RWPE2 (cell line): ENCODE measurements at regions not wholly inside any gene's neighbourhood (a gene's known extent, or its start where the extent isn't known, plus 50 kb on each side); places are given as distances from the start of the nearest gene placed in this dataset.
"Not testable (repeated sequence)": the region's sequence is repeated elsewhere in the genome, so short reads cannot be mapped to it uniquely, and the experiment has no call there.

ENCODE experiments used
- ATAC-seq: fragments of 200-7000 bp; cut with Tn5 transposase; 3 replicates; pipeline ENCODE4 v1.9.1; 2021; ENCODE audit warnings: low read depth
- DNase-seq: peaks from one replicate; pipeline ENCODE4 v3.0.0-alpha.2; 2020; ENCODE audit warnings: low spot score
- H3K27ac ChIP-seq: fragments of 450-650 bp; 2 replicates; pipeline ENCODE4 v1.5.1; 2017; ENCODE audit warnings: mild to moderate bottlenecking; ENCODE audit not compliant: poor library complexity, severe bottlenecking
- H3K27me3 ChIP-seq: fragments of 250-450 bp; sonication (Bioruptor Pico); 2 replicates; pipeline ENCODE4 v1.5.1; 2021; ENCODE audit warnings: mild to moderate bottlenecking, moderate library complexity; ENCODE audit not compliant: insufficient read depth, poor library complexity, severe bottlenecking
- H3K36me3 ChIP-seq: fragments of 250-450 bp; sonication (Bioruptor Pico); 2 replicates; pipeline ENCODE4 v1.5.1; 2020; ENCODE audit warnings: low read depth, mild to moderate bottlenecking, moderate library complexity
- H3K4me1 ChIP-seq: fragments of 250-450 bp; sonication (Bioruptor Pico); 2 replicates; pipeline ENCODE4 v1.5.1; 2021; ENCODE audit warnings: mild to moderate bottlenecking, moderate library complexity; ENCODE audit not compliant: insufficient read depth, poor library complexity, severe bottlenecking
- H3K4me3 ChIP-seq: fragments of 250-450 bp; sonication (Bioruptor Pico); 2 replicates; pipeline ENCODE4 v1.5.1; 2021; ENCODE audit warnings: mild to moderate bottlenecking, moderate library complexity; ENCODE audit not compliant: severe bottlenecking
- H3K9me3 ChIP-seq: fragments of 250-450 bp; sonication (Bioruptor Pico); 2 replicates; pipeline ENCODE4 v1.5.1; 2021; ENCODE audit warnings: mild to moderate bottlenecking, moderate library complexity; ENCODE audit not compliant: severe bottlenecking
- TF ChIP-seq, protein P1 (sequence below): fragments of 450-650 bp; IDR thresholded peaks from one replicate; pipeline ENCODE4 v1.5.1; 2017; ENCODE audit warnings: mild to moderate bottlenecking, moderate library complexity; ENCODE audit not compliant: poor library complexity, severe bottlenecking

DNA sequence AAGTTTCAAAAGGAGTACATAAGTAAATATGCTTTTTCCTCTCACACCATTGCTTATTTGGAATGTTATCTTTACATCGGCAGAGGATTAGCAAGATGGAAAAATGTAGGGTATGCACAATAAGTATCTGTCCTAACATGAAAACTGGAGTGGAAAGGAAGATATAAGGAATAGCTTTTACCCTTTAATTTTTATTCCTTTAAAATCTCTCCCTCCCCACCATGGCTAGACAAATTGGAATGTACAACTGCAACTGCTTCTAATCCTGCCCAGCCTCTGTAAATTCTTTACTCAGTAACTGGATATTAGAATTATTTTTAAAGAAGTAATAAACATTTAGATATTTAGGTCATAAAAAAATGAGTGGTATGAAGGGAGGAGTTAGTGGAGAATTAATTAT, 171.5 kb downstream of the PCDH18 start:
- ATAC-seq (no peak), DNase-seq (no peak)
- H3K9me3 ChIP-seq = no peaks in the 10 kb centered on the region
- no peaks in the 10 kb centered on the region for H3K36me3 ChIP-seq
- TF ChIP-seq, protein P1, sequence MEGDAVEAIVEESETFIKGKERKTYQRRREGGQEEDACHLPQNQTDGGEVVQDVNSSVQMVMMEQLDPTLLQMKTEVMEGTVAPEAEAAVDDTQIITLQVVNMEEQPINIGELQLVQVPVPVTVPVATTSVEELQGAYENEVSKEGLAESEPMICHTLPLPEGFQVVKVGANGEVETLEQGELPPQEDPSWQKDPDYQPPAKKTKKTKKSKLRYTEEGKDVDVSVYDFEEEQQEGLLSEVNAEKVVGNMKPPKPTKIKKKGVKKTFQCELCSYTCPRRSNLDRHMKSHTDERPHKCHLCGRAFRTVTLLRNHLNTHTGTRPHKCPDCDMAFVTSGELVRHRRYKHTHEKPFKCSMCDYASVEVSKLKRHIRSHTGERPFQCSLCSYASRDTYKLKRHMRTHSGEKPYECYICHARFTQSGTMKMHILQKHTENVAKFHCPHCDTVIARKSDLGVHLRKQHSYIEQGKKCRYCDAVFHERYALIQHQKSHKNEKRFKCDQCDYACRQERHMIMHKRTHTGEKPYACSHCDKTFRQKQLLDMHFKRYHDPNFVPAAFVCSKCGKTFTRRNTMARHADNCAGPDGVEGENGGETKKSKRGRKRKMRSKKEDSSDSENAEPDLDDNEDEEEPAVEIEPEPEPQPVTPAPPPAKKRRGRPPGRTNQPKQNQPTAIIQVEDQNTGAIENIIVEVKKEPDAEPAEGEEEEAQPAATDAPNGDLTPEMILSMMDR = no peak
- H3K4me3 ChIP-seq = no peak overlapping the region
- no peaks in the 10 kb centered on the region for H3K4me1 ChIP-seq
- H3K27me3 ChIP-seq = no peaks in the 10 kb centered on the region
- H3K27ac ChIP-seq = no peak overlapping the region

DNA sequence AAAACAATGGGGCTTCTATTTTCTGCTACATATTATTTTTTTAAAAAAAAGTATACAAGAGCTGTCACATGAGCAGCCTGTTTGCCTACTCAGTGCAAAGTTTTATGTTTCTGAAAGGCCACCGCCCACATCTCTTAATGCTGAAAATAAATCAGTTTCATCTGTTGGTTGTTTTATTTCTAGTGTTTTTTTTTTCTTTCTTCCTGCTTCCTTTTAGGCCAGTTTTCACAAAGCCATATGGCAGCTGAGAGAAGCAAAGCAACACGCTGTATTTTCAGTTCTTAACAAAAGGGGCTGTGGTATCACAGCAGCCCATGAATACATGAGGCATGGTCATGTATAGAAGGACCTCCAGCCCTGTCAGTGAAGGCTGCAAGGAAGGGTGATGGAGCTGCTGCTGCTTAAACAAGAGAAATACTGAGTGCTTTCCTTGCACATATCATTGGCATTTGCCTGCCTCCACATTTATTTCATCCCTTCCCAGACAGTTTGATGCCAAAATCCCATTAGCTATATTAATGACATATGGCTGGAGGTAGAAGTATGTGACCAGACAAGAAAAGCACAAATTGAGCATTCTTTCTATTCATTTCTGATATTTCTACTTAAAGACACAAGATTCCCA, 172.5 kb downstream of the PCDH18 start:
- Histone ChIP-seq H3K9me3 (no peaks in the 10 kb centered on the region), H3K4me1 (no peaks in the 10 kb centered on the region), H3K27ac (no peak overlapping the region), H3K27me3 (no peaks in the 10 kb centered on the region), H3K36me3 (no peaks in the 10 kb centered on the region), H3K4me3 (no peak overlapping the region)
- ATAC-seq = no peak
- TF ChIP-seq, protein P1 = no peak
- no peak for DNase-seq

DNA sequence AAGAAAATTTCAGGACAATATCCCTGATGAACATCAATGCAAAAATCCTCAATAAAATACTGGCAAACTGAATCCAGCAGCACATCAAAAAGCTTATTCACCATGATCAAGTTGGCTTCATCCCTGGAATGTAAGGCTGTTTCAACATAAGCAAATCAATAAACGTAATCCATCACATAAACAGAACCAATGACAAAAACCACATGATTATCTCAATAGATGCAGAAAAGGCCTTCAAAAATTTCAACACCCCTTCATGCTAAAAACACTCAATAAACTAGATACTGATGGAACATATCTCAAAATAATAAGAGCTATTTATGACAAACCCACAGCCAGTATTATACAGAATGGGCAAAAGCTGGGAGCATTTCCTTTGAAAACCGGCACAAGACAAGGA, 177.7 kb downstream of the PCDH18 start:
- H3K4me1 ChIP-seq, H3K27me3 ChIP-seq, DNase-seq, ATAC-seq, H3K9me3 ChIP-seq, H3K36me3 ChIP-seq, H3K4me3 ChIP-seq, H3K27ac ChIP-seq: not testable (repeated sequence)

DNA sequence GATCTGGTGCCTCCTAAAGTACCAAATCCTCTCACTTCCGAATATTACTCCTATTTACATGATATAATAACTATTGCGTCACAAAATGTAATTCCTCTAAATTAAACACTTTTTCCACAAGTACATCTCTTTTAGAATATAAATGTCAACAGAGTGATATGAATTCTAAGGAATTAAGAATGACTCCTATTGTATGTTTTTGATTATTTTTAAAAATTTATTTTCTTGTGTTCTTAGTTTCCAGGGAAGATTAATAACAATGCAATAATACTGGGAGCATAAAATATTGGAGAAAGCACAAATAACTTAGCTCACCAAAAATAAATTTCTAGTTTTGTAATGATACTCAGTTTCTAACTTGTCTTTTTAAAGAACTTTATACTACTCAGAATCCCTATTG, 184.9 kb downstream of the PCDH18 start:
- no peak for DNase-seq
- TF ChIP-seq, protein P1 = no peak
- ATAC-seq = no peak
- Histone ChIP-seq H3K27me3 (no peaks in the 10 kb centered on the region), H3K27ac (no peak overlapping the region), H3K36me3 (no peaks in the 10 kb centered on the region), H3K9me3 (no peaks in the 10 kb centered on the region), H3K4me1 (no peaks in the 10 kb centered on the region), H3K4me3 (no peak overlapping the region)

DNA sequence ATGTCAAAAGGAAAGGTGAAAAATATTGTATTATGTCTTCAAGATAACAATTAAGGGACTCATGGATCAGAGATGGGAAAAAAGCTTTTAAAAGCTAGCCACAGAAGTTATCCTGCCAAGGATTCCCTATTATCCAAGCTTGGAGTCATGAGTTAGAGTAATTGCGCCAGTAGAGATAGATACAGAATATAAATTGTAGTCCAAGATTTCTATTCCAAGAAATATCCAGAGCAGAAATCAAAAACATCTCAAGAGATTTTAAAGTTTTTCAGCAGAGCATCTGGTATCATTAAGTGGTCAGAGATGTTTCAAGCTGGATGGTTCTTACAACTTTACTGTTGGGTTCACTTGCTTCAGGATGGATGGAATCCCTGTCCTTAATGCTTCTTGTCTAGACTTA, 186.7 kb downstream of the PCDH18 start:
- DNase-seq (no peak), ATAC-seq (no peak)
- Histone ChIP-seq H3K4me3 (no peak overlapping the region), H3K27ac (no peak overlapping the region), H3K9me3 (no peaks in the 10 kb centered on the region), H3K36me3 (no peaks in the 10 kb centered on the region), H3K27me3 (no peaks in the 10 kb centered on the region), H3K4me1 (no peaks in the 10 kb centered on the region)
- TF ChIP-seq, protein P1 = no peak
